ENCODE measurements at regions not wholly inside any gene's neighbourhood (a gene's known extent, or its start where the extent isn't known, plus 50 kb on each side); places are given as distances from the start of the nearest gene placed in this dataset.
"Not testable (repeated sequence)": the region's sequence is repeated elsewhere in the genome, so short reads cannot be mapped to it uniquely, and the experiment has no call there.

- DNase-seq (ENCODE audit: low read depth) = no peak
- H3K4me3 ChIP-seq (ENCODE audit: low read depth, low read length) = no peak overlapping the region
- no peak for TF ChIP-seq CTCF (IDR thresholded peaks at IDR 0.05; ENCODE audit: insufficient read depth, low read depth, low read length, missing control alignments)
Observed at GRCh38 chr15:62316413-62317060, 151.5 kb upstream of the C2CD4B start.

GRCh38 chr15:62320259-62320658 is 155.2 kb upstream of the C2CD4B start:
- no peak for TF ChIP-seq CTCF (IDR thresholded peaks at IDR 0.05; ENCODE audit: insufficient read depth, low read depth, low read length, missing control alignments)
- H3K4me3 ChIP-seq (ENCODE audit: low read depth, low read length) = no peak overlapping the region
- no peak for DNase-seq (ENCODE audit: low read depth)

- H3K4me3 ChIP-seq (ENCODE audit: low read depth, low read length) = no peak overlapping the region
- no peak for TF ChIP-seq CTCF (IDR thresholded peaks at IDR 0.05; ENCODE audit: insufficient read depth, low read depth, low read length, missing control alignments)
- DNase-seq (ENCODE audit: low read depth) = no peak
Observed at GRCh38 chr15:62323353-62323890, 158.3 kb upstream of the C2CD4B start.

GRCh38 chr15:62324382-62324781 is 159.3 kb upstream of the C2CD4B start:
- DNase-seq (ENCODE audit: low read depth) = no peak
- no peak overlapping the region for H3K4me3 ChIP-seq (ENCODE audit: low read depth, low read length)
- TF ChIP-seq CTCF (IDR thresholded peaks at IDR 0.05; ENCODE audit: insufficient read depth, low read depth, low read length, missing control alignments) = no peak

- TF ChIP-seq CTCF (IDR thresholded peaks at IDR 0.05; ENCODE audit: insufficient read depth, low read depth, low read length, missing control alignments) = no peak
- DNase-seq (ENCODE audit: low read depth) = no peak
- H3K4me3 ChIP-seq (ENCODE audit: low read depth, low read length) = no peak overlapping the region
Observed at GRCh38 chr15:62325597-62325996, 160.5 kb upstream of the C2CD4B start.

GRCh38 chr15:62326460-62327011 is 161.5 kb upstream of the C2CD4B start:
- no peak overlapping the region for H3K4me3 ChIP-seq (ENCODE audit: low read depth, low read length)
- no peak for DNase-seq (ENCODE audit: low read depth)
- TF ChIP-seq CTCF (IDR thresholded peaks at IDR 0.05; ENCODE audit: insufficient read depth, low read depth, low read length, missing control alignments) = no peak

- no peak overlapping the region for H3K4me3 ChIP-seq (ENCODE audit: low read depth, low read length)
- no peak for DNase-seq (ENCODE audit: low read depth)
- TF ChIP-seq CTCF (IDR thresholded peaks at IDR 0.05; ENCODE audit: insufficient read depth, low read depth, low read length, missing control alignments) = no peak
Observed at GRCh38 chr15:62327406-62327805, 162.3 kb upstream of the C2CD4B start.

GRCh38 chr15:62332472-62332871 is 167.4 kb upstream of the C2CD4B start:
- not testable (repeated sequence) for DNase-seq (ENCODE audit: low read depth); H3K4me3 ChIP-seq (ENCODE audit: low read depth, low read length)
